Keratinocyte (primary cell): ENCODE measurements at regions not wholly inside any gene's neighbourhood (a gene's known extent, or its start where the extent isn't known, plus 50 kb on each side); places are given as distances from the start of the nearest gene placed in this dataset.

Source experiments
- EZH2 ChIP-seq: IDR thresholded peaks from one replicate; pipeline ENCODE4 v1.6.1; 2012; ENCODE audit warnings: inconsistent platforms, mild to moderate bottlenecking, low read length, moderate library complexity
- TF ChIP-seq, protein P1 (sequence below), 3 experiments: IDR thresholded peaks in 1 of 3; conservative IDR thresholded peaks in 1 of 3; optimal IDR thresholded peaks in 1 of 3; 2 replicates in 2 of 3; 3 replicates in 1 of 3; pipeline versions ENCODE3 to v1.5.1; 2011; ENCODE audit warnings: low read length in 3 of 3, mild to moderate bottlenecking in 3 of 3, moderate library complexity in 2 of 3, control low read depth in 1 of 3, inconsistent platforms in 1 of 3; ENCODE audit not compliant: insufficient read depth in 2 of 3; ENCODE audit errors: extremely low read depth in 1 of 3

DNA sequence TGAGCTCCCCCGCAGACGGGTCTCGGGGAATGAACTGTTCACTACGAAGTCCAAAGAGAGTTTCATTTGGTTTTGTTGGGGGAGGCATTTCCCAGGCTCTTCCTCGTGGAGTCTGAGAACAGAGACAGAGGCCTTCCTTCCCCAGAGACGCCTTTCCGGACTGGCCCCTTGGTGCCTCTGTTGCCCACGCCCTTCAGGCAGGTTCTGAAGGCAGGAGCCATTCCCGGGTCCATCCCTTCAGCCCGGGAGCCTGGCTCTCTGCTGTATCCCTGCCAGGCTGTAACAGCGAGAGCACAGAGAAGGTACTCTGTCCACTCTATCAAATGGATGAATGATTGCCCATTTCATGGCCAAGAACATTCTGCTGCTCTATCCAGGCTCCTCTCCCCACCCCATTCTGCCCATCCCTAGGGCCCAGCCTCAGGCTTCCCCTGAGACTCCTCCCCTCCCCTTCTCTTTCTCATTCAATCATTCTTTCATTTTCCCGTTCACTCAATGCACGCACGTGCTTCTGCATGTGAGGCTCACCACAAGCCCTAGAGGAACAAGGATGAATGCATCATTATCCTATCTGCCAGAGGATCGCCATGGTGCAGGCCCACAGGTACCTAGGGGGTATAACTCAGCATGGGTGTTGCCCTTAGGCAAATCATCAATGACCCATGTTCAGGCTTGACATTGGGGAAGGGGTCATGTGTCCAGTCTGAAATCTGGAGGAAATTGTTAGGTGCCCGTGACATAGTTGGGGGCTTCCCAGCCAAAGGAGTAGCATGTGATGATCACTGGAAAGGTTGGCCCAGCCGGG, 298.6 kb downstream of the ZNF536 start:
- TF ChIP-seq, protein P1, sequence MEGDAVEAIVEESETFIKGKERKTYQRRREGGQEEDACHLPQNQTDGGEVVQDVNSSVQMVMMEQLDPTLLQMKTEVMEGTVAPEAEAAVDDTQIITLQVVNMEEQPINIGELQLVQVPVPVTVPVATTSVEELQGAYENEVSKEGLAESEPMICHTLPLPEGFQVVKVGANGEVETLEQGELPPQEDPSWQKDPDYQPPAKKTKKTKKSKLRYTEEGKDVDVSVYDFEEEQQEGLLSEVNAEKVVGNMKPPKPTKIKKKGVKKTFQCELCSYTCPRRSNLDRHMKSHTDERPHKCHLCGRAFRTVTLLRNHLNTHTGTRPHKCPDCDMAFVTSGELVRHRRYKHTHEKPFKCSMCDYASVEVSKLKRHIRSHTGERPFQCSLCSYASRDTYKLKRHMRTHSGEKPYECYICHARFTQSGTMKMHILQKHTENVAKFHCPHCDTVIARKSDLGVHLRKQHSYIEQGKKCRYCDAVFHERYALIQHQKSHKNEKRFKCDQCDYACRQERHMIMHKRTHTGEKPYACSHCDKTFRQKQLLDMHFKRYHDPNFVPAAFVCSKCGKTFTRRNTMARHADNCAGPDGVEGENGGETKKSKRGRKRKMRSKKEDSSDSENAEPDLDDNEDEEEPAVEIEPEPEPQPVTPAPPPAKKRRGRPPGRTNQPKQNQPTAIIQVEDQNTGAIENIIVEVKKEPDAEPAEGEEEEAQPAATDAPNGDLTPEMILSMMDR (optimal IDR thresholded peaks at IDR 0.05 in 1 of 3, IDR thresholded peaks at IDR 0.05 in 1 of 3, conservative IDR thresholded peaks at IDR 0.05 in 1 of 3; ENCODE audit: extremely low read depth in 1 of 3, insufficient read depth in 2 of 3, low read length in 3 of 3) = no peak
- no peak for TF ChIP-seq EZH2
